ENCODE measurements at regions not wholly inside any gene's neighbourhood (a gene's known extent, or its start where the extent isn't known, plus 50 kb on each side); places are given as distances from the start of the nearest gene placed in this dataset.

DNA sequence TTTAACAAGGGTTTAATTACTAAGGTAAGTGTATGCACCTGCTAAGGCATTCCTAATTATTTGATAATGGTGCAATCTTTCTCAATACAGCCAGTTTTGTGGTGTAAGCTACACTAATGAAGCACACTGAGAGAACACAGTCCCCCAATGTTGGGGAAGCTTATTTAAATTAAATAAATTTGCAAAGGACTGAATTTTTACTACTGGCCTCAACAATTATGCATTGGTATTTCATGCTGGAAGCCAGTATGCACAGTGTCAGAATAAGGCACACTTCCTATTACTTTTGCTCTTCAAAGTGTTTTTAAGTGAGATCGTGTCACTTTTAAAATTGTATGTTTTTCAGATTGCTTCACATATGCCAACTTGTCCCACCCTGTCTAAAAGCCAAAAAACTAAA lies 103.2 kb upstream of the ZNF521 start:
- DNase-seq (ENCODE audit: low read depth), result no peak
- H3K4me3 ChIP-seq (ENCODE audit: low read depth, low read length), result no peak overlapping the region
- TF ChIP-seq, protein P1, sequence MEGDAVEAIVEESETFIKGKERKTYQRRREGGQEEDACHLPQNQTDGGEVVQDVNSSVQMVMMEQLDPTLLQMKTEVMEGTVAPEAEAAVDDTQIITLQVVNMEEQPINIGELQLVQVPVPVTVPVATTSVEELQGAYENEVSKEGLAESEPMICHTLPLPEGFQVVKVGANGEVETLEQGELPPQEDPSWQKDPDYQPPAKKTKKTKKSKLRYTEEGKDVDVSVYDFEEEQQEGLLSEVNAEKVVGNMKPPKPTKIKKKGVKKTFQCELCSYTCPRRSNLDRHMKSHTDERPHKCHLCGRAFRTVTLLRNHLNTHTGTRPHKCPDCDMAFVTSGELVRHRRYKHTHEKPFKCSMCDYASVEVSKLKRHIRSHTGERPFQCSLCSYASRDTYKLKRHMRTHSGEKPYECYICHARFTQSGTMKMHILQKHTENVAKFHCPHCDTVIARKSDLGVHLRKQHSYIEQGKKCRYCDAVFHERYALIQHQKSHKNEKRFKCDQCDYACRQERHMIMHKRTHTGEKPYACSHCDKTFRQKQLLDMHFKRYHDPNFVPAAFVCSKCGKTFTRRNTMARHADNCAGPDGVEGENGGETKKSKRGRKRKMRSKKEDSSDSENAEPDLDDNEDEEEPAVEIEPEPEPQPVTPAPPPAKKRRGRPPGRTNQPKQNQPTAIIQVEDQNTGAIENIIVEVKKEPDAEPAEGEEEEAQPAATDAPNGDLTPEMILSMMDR (IDR thresholded peaks at IDR 0.05; ENCODE audit: low read depth, low read length, missing control alignments), result no peak

DNA sequence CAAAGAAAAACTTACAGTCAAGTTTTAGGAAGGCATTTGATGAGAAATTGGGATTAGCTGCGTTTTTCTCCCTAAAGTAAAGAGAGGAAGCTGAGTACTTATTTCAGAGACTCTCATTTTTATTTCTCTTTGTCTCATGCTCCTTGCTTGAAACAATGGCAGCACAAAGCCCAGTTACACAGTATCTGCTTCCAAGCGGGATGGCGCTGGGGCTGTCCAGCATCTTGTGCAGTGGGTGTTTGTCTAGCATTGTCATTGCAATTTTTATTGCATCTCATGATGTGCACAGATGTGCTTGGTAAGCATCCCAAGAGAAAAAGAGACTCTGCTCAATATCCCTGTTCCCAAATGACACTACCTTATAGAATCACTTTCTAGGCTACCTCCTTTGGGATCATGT lies 102.8 kb upstream of the ZNF521 start:
- no peak overlapping the region for H3K4me3 ChIP-seq (ENCODE audit: low read depth, low read length)
- TF ChIP-seq, protein P1 (IDR thresholded peaks at IDR 0.05; ENCODE audit: low read depth, low read length, missing control alignments), result no peak
- no peak for DNase-seq (ENCODE audit: low read depth)

DNA sequence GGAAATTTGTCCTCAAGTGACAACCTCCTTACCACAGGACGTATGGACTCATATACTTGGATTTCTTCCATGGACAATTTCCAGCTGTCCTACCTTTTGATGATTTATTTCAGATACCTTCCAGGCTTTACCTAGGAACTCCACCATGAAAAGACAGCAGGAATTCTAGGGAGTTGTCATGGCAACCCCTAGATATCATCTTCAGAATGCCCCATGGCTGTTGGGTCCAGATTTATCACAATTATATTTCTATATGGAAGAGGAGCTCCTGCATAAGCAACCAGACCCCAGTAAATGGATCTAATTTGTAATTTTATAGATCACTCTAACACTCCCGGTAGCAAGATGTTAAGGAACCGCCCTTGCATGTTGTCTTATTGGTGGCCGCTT lies 102.3 kb upstream of the ZNF521 start:
- no peak overlapping the region for H3K4me3 ChIP-seq (ENCODE audit: low read depth, low read length)
- DNase-seq (ENCODE audit: low read depth), result no peak
- TF ChIP-seq, protein P1 (IDR thresholded peaks at IDR 0.05; ENCODE audit: low read depth, low read length, missing control alignments), result no peak

DNA sequence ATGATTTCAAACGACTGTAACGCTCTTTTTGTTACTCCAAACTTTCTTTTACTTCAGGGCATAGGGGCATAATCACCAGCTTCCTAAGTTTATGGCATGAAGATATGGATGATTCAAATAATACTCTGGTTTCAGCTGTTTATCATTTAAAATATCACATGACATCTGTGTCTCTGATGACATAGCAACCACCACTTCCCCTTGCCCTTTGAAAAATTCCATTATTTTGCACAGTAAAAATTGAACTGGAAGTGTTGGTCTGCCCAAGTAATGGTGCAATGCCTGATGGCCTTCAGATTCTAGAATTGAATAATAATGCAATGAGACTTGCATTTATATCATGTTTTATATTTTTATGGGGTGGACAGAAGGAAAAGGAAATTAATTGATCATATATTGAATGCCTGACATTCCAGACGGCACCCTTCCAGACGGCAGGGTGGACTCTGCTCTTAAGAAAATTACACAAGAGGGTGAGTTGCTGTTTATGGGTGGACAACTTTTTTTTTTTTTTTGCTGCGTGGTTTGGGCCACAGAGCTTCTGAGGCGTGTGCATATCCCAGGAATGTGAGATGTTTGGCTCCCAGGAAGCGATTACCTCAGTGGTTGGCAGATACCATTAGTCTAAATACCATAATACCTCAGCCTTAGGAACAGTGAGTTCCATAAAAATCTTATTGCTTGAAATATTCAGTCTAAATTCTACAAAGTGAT lies 101.7 kb upstream of the ZNF521 start:
- H3K4me3 ChIP-seq (ENCODE audit: low read depth, low read length), result no peak overlapping the region
- DNase-seq (ENCODE audit: low read depth), result no peak
- TF ChIP-seq, protein P1 (IDR thresholded peaks at IDR 0.05; ENCODE audit: low read depth, low read length, missing control alignments), result no peak

DNA sequence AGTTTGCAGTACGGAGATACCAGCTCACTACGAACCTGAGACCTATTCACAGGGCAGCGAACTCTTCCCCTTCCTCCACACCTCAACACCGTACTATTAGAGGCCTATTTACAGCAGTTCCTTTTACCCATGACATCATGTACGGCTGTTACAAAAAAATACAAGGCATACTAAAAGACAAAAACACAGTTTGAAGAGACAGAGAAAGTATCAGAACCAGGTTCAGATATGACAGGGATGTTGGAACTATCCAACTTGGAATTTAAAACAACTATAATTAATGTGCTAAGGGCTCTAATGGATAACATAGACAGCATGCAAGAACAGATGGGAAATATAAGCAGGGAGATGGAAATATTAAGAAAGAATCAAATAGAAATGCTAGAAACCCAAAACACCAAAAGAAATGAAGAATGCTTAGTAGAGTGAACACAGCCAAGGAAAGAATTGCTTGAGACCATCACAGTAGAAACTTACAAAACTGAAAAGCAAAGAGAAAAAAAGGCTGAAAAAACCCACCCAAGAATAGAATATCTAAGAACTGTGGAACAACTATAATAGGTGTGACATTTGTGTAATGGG lies 99.2 kb upstream of the ZNF521 start:
- H3K4me3 ChIP-seq (ENCODE audit: low read depth, low read length), result no peak overlapping the region
- no peak for DNase-seq (ENCODE audit: low read depth)
- TF ChIP-seq, protein P1 (IDR thresholded peaks at IDR 0.05; ENCODE audit: low read depth, low read length, missing control alignments), result no peak

DNA sequence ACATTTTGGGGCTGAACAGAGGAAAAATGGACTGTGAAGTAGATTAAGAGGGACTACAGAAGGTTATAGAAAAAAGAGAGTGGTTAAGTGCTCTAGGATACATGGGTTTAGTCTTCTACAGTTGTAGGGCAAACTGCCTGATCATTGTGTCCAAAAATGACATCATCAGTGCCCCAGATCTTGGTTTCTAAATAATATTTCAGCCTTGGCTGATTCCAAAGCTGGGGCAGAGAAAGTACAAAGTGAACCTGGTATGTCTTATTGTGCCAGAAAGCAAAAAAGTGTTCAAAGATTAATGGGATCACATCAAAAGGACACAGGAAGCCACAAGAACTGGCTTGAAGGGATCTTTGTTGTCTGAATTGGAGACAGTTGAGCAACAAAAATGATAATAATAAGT lies 97.1 kb upstream of the ZNF521 start:
- TF ChIP-seq, protein P1 (IDR thresholded peaks at IDR 0.05; ENCODE audit: low read depth, low read length, missing control alignments), result no peak
- DNase-seq (ENCODE audit: low read depth), result no peak
- H3K4me3 ChIP-seq (ENCODE audit: low read depth, low read length), result no peak overlapping the region

DNA sequence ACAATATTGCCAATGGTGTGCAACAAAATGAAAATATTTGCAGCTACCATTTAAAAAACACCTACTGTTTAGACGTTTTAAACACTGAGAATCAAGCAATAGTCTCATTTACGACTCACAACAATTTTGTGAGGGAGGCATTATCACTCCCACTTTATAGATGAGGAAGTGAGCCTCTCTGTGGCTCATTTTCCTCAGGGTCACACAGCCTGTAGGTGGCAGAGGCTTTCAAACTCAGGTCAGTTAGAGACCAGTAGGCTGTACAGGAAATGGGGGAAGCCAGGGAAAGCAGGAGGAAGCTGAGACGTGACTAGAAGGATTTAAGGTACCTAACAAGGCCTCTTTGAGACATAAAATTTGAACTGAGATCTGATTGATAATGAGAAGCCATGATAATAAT lies 95.0 kb upstream of the ZNF521 start:
- no peak for DNase-seq (ENCODE audit: low read depth)
- H3K4me3 ChIP-seq (ENCODE audit: low read depth, low read length), result no peak overlapping the region
- TF ChIP-seq, protein P1 (IDR thresholded peaks at IDR 0.05; ENCODE audit: low read depth, low read length, missing control alignments), result no peak

All from GM12864 (cell line).